Endothelial cell of umbilical vein (primary cell): ENCODE measurements at regions not wholly inside any gene's neighbourhood (a gene's known extent, or its start where the extent isn't known, plus 50 kb on each side); places are given as distances from the start of the nearest gene placed in this dataset.

Experiments used
- BruUV-seq: library from RNA; stranded (reverse); fragments of 400-500 nt; replicated peaks from 2 replicates; lab custom pipeline; 2021; lab: Mats Ljungman, UMichigan
- CTCF ChIA-PET: fragments of 300-600, 350-600 bp; sonication (Branson Sonifier 250); formaldehyde crosslinking; loops from one replicate; lab custom pipeline; 2021; ENCODE audit warnings: antibody characterized with exemption, inconsistent platforms; lab: Charles Lee
- POLR2A ChIA-PET: fragments of 300-600, 350-600 bp; sonication (Branson Sonifier 250); formaldehyde crosslinking; loops from one replicate; lab custom pipeline; 2021; ENCODE audit warnings: antibody characterized with exemption, inconsistent platforms; lab: Charles Lee
- DNase-seq: peaks from one replicate; pipeline ENCODE4 v3.0.0-alpha.2; 2011; ENCODE audit warnings: low read depth, low spot score
- FAIRE-seq: peaks from 2 replicates; lab custom pipeline; 2011; peaks lifted over from hg19 to GRCh38; lab: Jason Lieb, UNC
- H2AFZ ChIP-seq: 2 replicates; pipeline ENCODE4 v1.6.0; 2012; ENCODE audit warnings: low read depth, low read length, control low read depth, inconsistent platforms
- H3K27ac ChIP-seq: 2 replicates; pipeline ENCODE4 v1.5.1; 2011; ENCODE audit warnings: low read depth, mild to moderate bottlenecking, control low read depth, low read length, moderate library complexity; ENCODE audit not compliant: insufficient read depth
- H3K27me3 ChIP-seq, 2 experiments: 2 replicates each; pipeline versions ENCODE4 v1.6.0 to v1.6.1; 2011; ENCODE audit warnings: low read length in 2 of 2, mixed read lengths in 1 of 2; ENCODE audit not compliant: control insufficient read depth in 2 of 2, insufficient read depth in 2 of 2
- H3K36me3 ChIP-seq, 2 experiments: 2 replicates in 1 of 2; 3 replicates in 1 of 2; pipeline ENCODE4 v1.5.1; 2011; ENCODE audit warnings: low read length in 2 of 2, mild to moderate bottlenecking in 1 of 2, moderate library complexity in 1 of 2; ENCODE audit not compliant: control insufficient read depth in 2 of 2, insufficient read depth in 2 of 2; ENCODE audit errors: extremely low read depth in 1 of 2
- H3K4me1 ChIP-seq: 3 replicates; pipeline ENCODE4 v1.5.1; 2011; ENCODE audit warnings: mild to moderate bottlenecking, low read length; ENCODE audit not compliant: control insufficient read depth, insufficient read depth; ENCODE audit errors: extremely low read depth
- H3K4me2 ChIP-seq: 2 replicates; pipeline ENCODE4 v1.6.1; 2011; ENCODE audit warnings: low read length, control low read depth, mixed read lengths; ENCODE audit not compliant: insufficient read depth
- H3K4me3 ChIP-seq, 3 experiments: fragments of 200-600 bp in 1 of 3; sonication (generic), shearing (Covaris generic) in 1 of 3; replicated peaks in 1 of 3; 2 replicates each; pipeline ENCODE4 v1.5.1; 2011 to 2016; ENCODE audit warnings: control low read depth in 3 of 3, low read length in 3 of 3, mild to moderate bottlenecking in 2 of 3, inconsistent platforms in 1 of 3, low read depth in 1 of 3, moderate library complexity in 1 of 3; ENCODE audit not compliant: insufficient read depth in 1 of 3
- H3K79me2 ChIP-seq: 2 replicates; pipeline ENCODE4 v1.6.0; 2012; ENCODE audit warnings: low read length, inconsistent platforms; ENCODE audit not compliant: control insufficient read depth, insufficient read depth
- H3K9ac ChIP-seq: replicated peaks from 2 replicates; pipeline ENCODE3; 2011; ENCODE audit warnings: low read length, control low read depth; ENCODE audit not compliant: insufficient read depth; ENCODE audit errors: extremely low read depth
- H3K9me1 ChIP-seq: replicated peaks from 3 replicates; pipeline ENCODE4 v1.6.0; 2011; ENCODE audit warnings: mild to moderate bottlenecking, low read length; ENCODE audit not compliant: control insufficient read depth, insufficient read depth; ENCODE audit errors: extremely low read depth
- H3K9me3 ChIP-seq: replicated peaks from 2 replicates; pipeline ENCODE4 v1.5.1; 2012; ENCODE audit warnings: low read length, inconsistent platforms; ENCODE audit not compliant: control insufficient read depth, insufficient read depth
- H4K20me1 ChIP-seq: replicated peaks from 2 replicates; pipeline ENCODE3; 2011; ENCODE audit warnings: mild to moderate bottlenecking, low read length; ENCODE audit not compliant: control insufficient read depth, insufficient read depth; ENCODE audit errors: extremely low read depth
- CTCF ChIP-seq, 2 donors: IDR thresholded peaks; 1 replicate in 1 of 2; 2 replicates in 1 of 2; pipeline ENCODE4 v1.5.1; 2011; ENCODE audit warnings: low read length in 2 of 2, mild to moderate bottlenecking in 2 of 2, moderate library complexity in 2 of 2, control low read depth in 1 of 2, inconsistent platforms in 1 of 2, low read depth in 1 of 2; ENCODE audit not compliant: insufficient read depth in 1 of 2; ENCODE audit errors: extremely low read depth in 1 of 2
- EZH2 ChIP-seq: IDR thresholded peaks from 2 replicates; pipeline ENCODE4 v1.6.1; 2012; ENCODE audit warnings: borderline replicate concordance, low read depth, mild to moderate bottlenecking, moderate library complexity, low read length, inconsistent platforms; ENCODE audit not compliant: severe bottlenecking
- FOS ChIP-seq: IDR thresholded peaks from 2 replicates; pipeline ENCODE4 v1.6.1; 2011; ENCODE audit warnings: mild to moderate bottlenecking, low read length, moderate library complexity, borderline replicate concordance; ENCODE audit not compliant: insufficient read depth
- GATA2 ChIP-seq: IDR thresholded peaks from 2 replicates; pipeline ENCODE4 v1.7.0; 2011; ENCODE audit warnings: low read depth, mild to moderate bottlenecking, moderate library complexity, mixed read lengths, low read length; ENCODE audit not compliant: insufficient read length, insufficient read depth
- JUN ChIP-seq: IDR thresholded peaks from 2 replicates; pipeline ENCODE4 v1.6.1; 2011; ENCODE audit warnings: borderline replicate concordance, low read depth; ENCODE audit not compliant: insufficient read length, insufficient read depth
- MYC ChIP-seq: IDR thresholded peaks from one replicate; pipeline ENCODE4 v1.6.1; 2011; ENCODE audit warnings: mild to moderate bottlenecking, low read depth, low read length
- POLR2A ChIP-seq: IDR thresholded peaks from 2 replicates; pipeline ENCODE4 v1.6.1; 2012; ENCODE audit warnings: low read depth, mild to moderate bottlenecking, control low read depth, low read length
- POLR2AphosphoS5 ChIP-seq: IDR thresholded peaks from 2 replicates; pipeline ENCODE4 v1.6.1; 2012; ENCODE audit warnings: low read depth, mild to moderate bottlenecking, control low read depth, low read length, moderate library complexity; ENCODE audit not compliant: insufficient read depth
- dilution Hi-C: fragments of 300-500 bp; cut with MboI; formaldehyde crosslinking; loops from one replicate; pipeline ENCODE4 v1.15.0; 2019; ENCODE audit warnings: low sequenced_read_pairs; ENCODE audit not compliant: extremely low pct_ligation_motif_present
- intact Hi-C: fragments of 100-400 bp; cut with micrococcal nuclease; formaldehyde crosslinking; loops from one replicate; pipeline ENCODE4 v1.10.0; 2022
- TF ChIP-seq, protein P1 (sequence below): IDR thresholded peaks from 2 replicates; pipeline ENCODE4 v1.6.1; 2011; ENCODE audit not compliant: insufficient read depth, insufficient read length

- H3K4me2 ChIP-seq = no peak overlapping the region
- dilution Hi-C loops = no loop called here
- no peak overlapping the region for H3K27ac ChIP-seq
- FAIRE-seq (no peak), DNase-seq (no peak)
- ChIA-PET CTCF (no interaction called here), POLR2A (no interaction called here)
- no peaks in the 10 kb centered on the region for H3K36me3 ChIP-seq
- H3K9ac ChIP-seq = no peak overlapping the region
- H4K20me1 ChIP-seq = no peaks in the 10 kb centered on the region
- H3K4me1 ChIP-seq = no peaks in the 10 kb centered on the region
- no TSS peak for BruUV-seq
- no peaks in the 10 kb centered on the region for H3K79me2 ChIP-seq
- no peak overlapping the region for H2AFZ ChIP-seq
- intact Hi-C loops = no loop called here
- TF ChIP-seq MYC (no peak), CTCF (IDR thresholded peaks at IDR 0.05; ENCODE audit: extremely low read depth in 1 of 2, insufficient read depth in 1 of 2, low read depth in 1 of 2, low read length in 2 of 2) (no peak), FOS (no peak), POLR2A (no peak), EZH2 (no peak), GATA2 (no peak), POLR2AphosphoS5 (no peak), JUN (no peak)
- TF ChIP-seq, protein P1, sequence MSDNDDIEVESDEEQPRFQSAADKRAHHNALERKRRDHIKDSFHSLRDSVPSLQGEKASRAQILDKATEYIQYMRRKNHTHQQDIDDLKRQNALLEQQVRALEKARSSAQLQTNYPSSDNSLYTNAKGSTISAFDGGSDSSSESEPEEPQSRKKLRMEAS = no peak
- no peaks in the 10 kb centered on the region for H3K9me1 ChIP-seq
- H3K27me3 ChIP-seq = no peaks in the 10 kb centered on the region
- no peak overlapping the region for H3K4me3 ChIP-seq
- peaks cover 1% of the 10 kb centered on the region for H3K9me3 ChIP-seq
These were observed 801.7 kb downstream of the BRD1 start for GRCh38 chr22:49025791-49026493.
